ENCODE measurements at regions not wholly inside any gene's neighbourhood (a gene's known extent, or its start where the extent isn't known, plus 50 kb on each side); places are given as distances from the start of the nearest gene placed in this dataset.

- no peak for DNase-seq
Observed at GRCh38 chr13:31853643-31854326, 114.5 kb downstream of the RXFP2 start.

GRCh38 chr13:31859571-31859970 lies 120.2 kb downstream of the RXFP2 start:
- DNase-seq: peak in 1 of 2 experiments; percentile 17

GRCh38 chr13:31860002-31860401 lies 120.7 kb downstream of the RXFP2 start:
- DNase-seq: no peak

- DNase-seq: no peak
Observed at GRCh38 chr13:31862828-31863227, 123.5 kb downstream of the RXFP2 start.

- no peak for DNase-seq
Observed at GRCh38 chr13:31864307-31864706, 125.0 kb downstream of the RXFP2 start.

GRCh38 chr13:31866099-31866498 lies 126.8 kb downstream of the RXFP2 start:
- DNase-seq: no peak

GRCh38 chr13:31867709-31868108 lies 128.4 kb downstream of the RXFP2 start:
- no peak for DNase-seq

GRCh38 chr13:31869582-31869981 lies 130.3 kb downstream of the RXFP2 start:
- no peak for DNase-seq

- no peak for DNase-seq
Observed at GRCh38 chr13:31870511-31870910, 131.2 kb downstream of the RXFP2 start.

- DNase-seq: no peak
Observed at GRCh38 chr13:31873145-31873544, 133.8 kb downstream of the RXFP2 start.

- DNase-seq: no peak
Observed at GRCh38 chr13:31875134-31875533, 135.8 kb downstream of the RXFP2 start.

GRCh38 chr13:31878052-31878451 lies 138.7 kb downstream of the RXFP2 start:
- no peak for DNase-seq

GRCh38 chr13:31878495-31878894 lies 139.2 kb downstream of the RXFP2 start:
- no peak for DNase-seq

- no peak for DNase-seq
Observed at GRCh38 chr13:31878955-31879354, 139.6 kb downstream of the RXFP2 start.

GRCh38 chr13:31880851-31881494 lies 141.6 kb downstream of the RXFP2 start:
- DNase-seq: no peak

- DNase-seq: no peak
Observed at GRCh38 chr13:31881495-31881882, 142.2 kb downstream of the RXFP2 start.

- no peak for DNase-seq
Observed at GRCh38 chr13:31882794-31883193, 143.5 kb downstream of the RXFP2 start.

GRCh38 chr13:31884556-31884955 lies 145.2 kb downstream of the RXFP2 start:
- DNase-seq: no peak

GRCh38 chr13:31885994-31886393 lies 145.6 kb upstream of the FRY start:
- no peak for DNase-seq

GRCh38 chr13:31887286-31887685 lies 144.3 kb upstream of the FRY start:
- no peak for DNase-seq

GRCh38 chr13:31890946-31891345 lies 140.6 kb upstream of the FRY start:
- no peak for DNase-seq

GRCh38 chr13:31891472-31891871 lies 140.1 kb upstream of the FRY start:
- DNase-seq: no peak

GRCh38 chr13:31894931-31895330 lies 136.6 kb upstream of the FRY start:
- DNase-seq: no peak

GRCh38 chr13:31895691-31896090 lies 135.9 kb upstream of the FRY start:
- DNase-seq: no peak

GRCh38 chr13:31896427-31896826 lies 135.1 kb upstream of the FRY start:
- no peak for DNase-seq
